Common myeloid progenitor, CD34-positive (primary cell): ENCODE measurements at regions not wholly inside any gene's neighbourhood (a gene's known extent, or its start where the extent isn't known, plus 50 kb on each side); places are given as distances from the start of the nearest gene placed in this dataset.

Source experiments
- CTCF ChIA-PET: fragments of 350-600 bp; sonication (Branson Sonifier 250); formaldehyde crosslinking; loops from one replicate; lab custom pipeline; 2021; ENCODE audit warnings: antibody characterized with exemption; lab: Charles Lee
- POLR2A ChIA-PET: fragments of 350-600 bp; sonication (Branson Sonifier 250); formaldehyde crosslinking; loops from one replicate; lab custom pipeline; 2021; ENCODE audit warnings: antibody characterized with exemption; lab: Charles Lee
- DNase-seq, 3 donors: peaks; one replicate each; pipeline versions ENCODE4 v3.0.0 to v3.0.0-alpha.2; 2013
- H3K27ac ChIP-seq, 2 experiments: 1 replicate in 1 of 2; 2 replicates in 1 of 2; pipeline ENCODE4 v1.7.0; 2013; ENCODE audit warnings: inconsistent platforms in 2 of 2, low read length in 2 of 2, mild to moderate bottlenecking in 2 of 2, low read depth in 1 of 2, moderate library complexity in 1 of 2; ENCODE audit not compliant: severe bottlenecking in 2 of 2, insufficient read depth in 1 of 2, poor library complexity in 1 of 2
- H3K27me3 ChIP-seq, 5 experiments: replicated peaks in 2 of 5; 1 replicate in 3 of 5; 2 replicates in 2 of 5; pipeline versions ENCODE4 v1.6.1 to v1.7.0; 2013; ENCODE audit warnings: low read length in 4 of 5, mild to moderate bottlenecking in 2 of 5, moderate library complexity in 2 of 5, inconsistent platforms in 1 of 5; ENCODE audit not compliant: insufficient read depth in 5 of 5, control insufficient read depth in 4 of 5
- H3K36me3 ChIP-seq, 4 experiments: 1 replicate in 2 of 4; 2 replicates in 2 of 4; pipeline versions ENCODE4 v1.6.1 to v1.7.0; 2013; ENCODE audit warnings: low read length in 3 of 4, control low read depth in 1 of 4, mild to moderate bottlenecking in 1 of 4; ENCODE audit not compliant: control insufficient read depth in 4 of 4, insufficient read depth in 4 of 4
- H3K4me1 ChIP-seq, 4 experiments: 1 replicate in 3 of 4; 2 replicates in 1 of 4; pipeline versions ENCODE4 v1.6.1 to v1.7.1; 2013; ENCODE audit warnings: low read length in 3 of 4, mild to moderate bottlenecking in 3 of 4, control low read depth in 1 of 4, inconsistent platforms in 1 of 4, moderate library complexity in 1 of 4; ENCODE audit not compliant: control insufficient read depth in 4 of 4, insufficient read depth in 4 of 4; ENCODE audit errors: control extremely low read depth in 1 of 4
- H3K4me3 ChIP-seq, 7 experiments: 1 replicate in 4 of 7; 2 replicates in 3 of 7; pipeline versions ENCODE4 v1.5.1 to v1.7.0; 2013; ENCODE audit warnings: mild to moderate bottlenecking in 7 of 7, low read length in 6 of 7, moderate library complexity in 6 of 7, inconsistent platforms in 2 of 7, low read depth in 2 of 7, control low read depth in 1 of 7; ENCODE audit not compliant: insufficient read depth in 4 of 7, control insufficient read depth in 1 of 7; ENCODE audit errors: extremely low read depth in 1 of 7
- H3K9me3 ChIP-seq, 5 experiments: 1 replicate in 4 of 5; 2 replicates in 1 of 5; pipeline versions ENCODE4 v1.6.1 to v1.7.1; 2013; ENCODE audit warnings: low read length in 4 of 5, mild to moderate bottlenecking in 2 of 5, inconsistent platforms in 1 of 5, low read depth in 1 of 5, moderate library complexity in 1 of 5; ENCODE audit not compliant: control insufficient read depth in 4 of 5, insufficient read depth in 2 of 5; ENCODE audit errors: control extremely low read depth in 1 of 5
- WGBS: methylation state at CpG from one replicate; pipeline ENCODE4 v1.1.5; 2013; ENCODE audit not compliant: insufficient coverage; 5-methylcytosine and 5-hydroxymethylcytosine counted together

DNA sequence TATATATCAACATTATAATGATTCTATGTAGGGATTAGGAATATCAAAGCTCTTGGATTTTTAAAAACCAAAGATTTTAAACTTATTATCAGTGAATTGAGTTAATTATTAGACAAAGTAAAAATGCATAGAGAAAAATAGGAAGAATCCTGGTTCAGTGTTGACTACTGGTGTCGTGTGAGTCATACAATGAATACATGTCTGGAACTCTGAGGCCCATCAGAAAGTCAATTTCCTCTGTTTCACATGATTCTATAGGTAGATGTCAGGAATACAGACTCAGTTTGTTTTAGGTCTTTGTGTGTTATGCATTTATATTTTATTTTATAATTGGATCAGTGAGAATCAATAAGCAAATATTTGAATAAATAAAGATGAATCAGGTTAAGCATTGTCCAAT is 84.5 kb upstream of the RTL1 start:
- Histone ChIP-seq H3K36me3 (no peaks in the 10 kb centered on the region), H3K27me3 (no peaks in the 10 kb centered on the region), H3K4me1 (no peaks in the 10 kb centered on the region), H3K9me3 (no peaks in the 10 kb centered on the region), H3K27ac (no peak overlapping the region), H3K4me3 (no peak overlapping the region)
- DNase-seq: no peak
- 100% methylated on average over 1 of the region's 1 CpG for WGBS
- POLR2A ChIA-PET: no interaction called here
- CTCF ChIA-PET: no interaction called here

DNA sequence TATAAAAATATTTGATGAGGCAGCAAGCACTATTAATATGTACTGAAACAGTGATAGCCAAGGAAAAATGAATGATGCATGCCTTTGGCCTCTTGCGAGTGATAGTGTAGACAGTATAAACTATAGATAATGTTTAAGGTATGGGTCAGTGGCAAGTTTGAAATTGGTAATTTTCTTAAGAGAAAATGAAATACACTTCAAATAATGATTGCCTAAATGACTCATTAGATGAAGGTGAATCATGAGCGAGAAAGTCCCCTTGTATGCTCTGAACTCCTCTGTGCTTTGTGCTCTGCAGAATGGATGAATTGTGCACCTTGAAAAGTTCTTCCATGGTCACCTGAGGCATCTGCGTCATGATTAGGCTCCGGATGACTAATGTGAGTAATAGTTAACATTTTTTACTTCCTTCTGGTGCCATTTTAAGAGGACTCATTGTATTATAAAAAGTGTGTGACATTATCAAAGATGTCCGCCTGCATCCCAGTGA is 84.9 kb upstream of the RTL1 start:
- CTCF ChIA-PET: no interaction called here
- H3K36me3 ChIP-seq: no peaks in the 10 kb centered on the region
- H3K27ac ChIP-seq: no peak overlapping the region
- POLR2A ChIA-PET: no interaction called here
- H3K27me3 ChIP-seq: no peaks in the 10 kb centered on the region
- H3K9me3 ChIP-seq: no peaks in the 10 kb centered on the region
- DNase-seq: no peak
- no peaks in the 10 kb centered on the region for H3K4me1 ChIP-seq
- 97% methylated on average over 3 of the region's 5 CpGs for WGBS
- no peak overlapping the region for H3K4me3 ChIP-seq

DNA sequence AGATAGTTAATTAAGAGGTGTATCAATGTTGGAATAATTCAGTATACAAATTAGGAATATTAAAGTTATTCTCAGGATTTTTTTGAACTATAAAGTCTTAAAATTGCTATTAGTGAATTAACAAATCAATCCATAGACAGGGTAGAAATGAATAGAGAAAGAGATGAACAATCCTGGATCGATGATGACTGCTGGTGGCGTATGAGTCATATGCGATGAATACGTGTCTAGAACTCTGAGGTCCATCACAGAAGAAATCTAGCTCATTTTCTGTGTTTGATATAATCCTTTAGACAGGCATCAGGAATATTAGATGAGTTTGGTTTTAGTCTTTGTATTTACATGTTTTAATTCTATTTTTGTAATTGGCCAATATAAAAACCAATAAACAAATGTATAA is 85.4 kb upstream of the RTL1 start:
- no peak overlapping the region for H3K4me3 ChIP-seq
- POLR2A ChIA-PET: no interaction called here
- H3K36me3 ChIP-seq: no peaks in the 10 kb centered on the region
- no peaks in the 10 kb centered on the region for H3K4me1 ChIP-seq
- CTCF ChIA-PET: no interaction called here
- no peak overlapping the region for H3K27ac ChIP-seq
- 100% methylated on average over 1 of the region's 4 CpGs for WGBS
- no peaks in the 10 kb centered on the region for H3K27me3 ChIP-seq
- DNase-seq: no peak
- H3K9me3 ChIP-seq: no peaks in the 10 kb centered on the region

DNA sequence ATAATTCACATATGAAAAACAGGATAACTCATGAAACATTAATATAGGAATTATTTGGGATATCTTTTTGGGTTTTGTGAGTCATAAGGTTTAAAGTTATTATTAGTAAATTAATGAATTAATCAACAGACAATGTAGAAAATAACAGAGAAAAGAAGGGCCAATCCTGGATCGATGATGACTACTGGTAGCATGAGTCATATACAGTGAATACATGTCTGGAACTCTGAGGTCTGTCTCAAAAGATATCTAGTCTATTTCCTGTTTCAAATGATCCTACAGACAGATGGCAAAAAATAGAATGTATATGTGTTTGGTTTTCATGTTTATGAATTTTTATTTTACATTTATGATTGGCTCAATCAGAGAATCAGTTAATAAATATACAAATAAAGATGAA is 86.4 kb upstream of the RTL1 start:
- Histone ChIP-seq H3K36me3 (no peaks in the 10 kb centered on the region), H3K9me3 (no peaks in the 10 kb centered on the region), H3K27me3 (no peaks in the 10 kb centered on the region), H3K4me1 (no peaks in the 10 kb centered on the region), H3K4me3 (no peak overlapping the region), H3K27ac (no peak overlapping the region)
- 100% methylated on average over 1 of the region's 1 CpG for WGBS
- ChIA-PET POLR2A (no interaction called here), CTCF (no interaction called here)
- peak in 1 of 3 donors; percentile 7 for DNase-seq

DNA sequence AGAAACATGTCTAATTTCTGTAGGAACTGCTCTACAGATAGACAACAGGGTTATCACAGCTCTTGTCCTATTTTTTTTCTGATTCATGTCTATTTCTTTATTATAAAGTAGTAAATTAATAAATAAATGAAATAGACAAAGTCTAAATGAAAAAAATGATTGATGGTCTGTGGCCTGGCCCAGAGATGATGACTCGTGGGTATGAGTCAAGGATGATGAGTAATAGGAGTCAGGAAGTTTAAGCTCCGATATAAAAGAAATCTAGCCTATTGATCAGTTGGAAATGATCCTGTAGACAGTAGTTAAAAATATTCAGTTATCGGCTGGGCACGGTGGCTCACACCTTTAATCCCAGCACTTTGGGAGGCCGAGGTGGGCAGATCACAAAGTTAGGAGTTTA is 90.6 kb upstream of the RTL1 start:
- Histone ChIP-seq H3K4me3 (no peak overlapping the region), H3K9me3 (no peaks in the 10 kb centered on the region), H3K4me1 (no peaks in the 10 kb centered on the region), H3K27me3 (no peaks in the 10 kb centered on the region), H3K27ac (no peak overlapping the region), H3K36me3 (no peaks in the 10 kb centered on the region)
- peak in 1 of 3 donors; percentile 10 for DNase-seq
- POLR2A ChIA-PET: interaction anchor here (0.6 kb wide), 1 partner anchor 25 kb away, joined by 3 read pairs; no protein-coding TSS in a partner anchor
- WGBS: 97% methylated on average over 5 of the region's 5 CpGs
- CTCF ChIA-PET: no interaction called here

DNA sequence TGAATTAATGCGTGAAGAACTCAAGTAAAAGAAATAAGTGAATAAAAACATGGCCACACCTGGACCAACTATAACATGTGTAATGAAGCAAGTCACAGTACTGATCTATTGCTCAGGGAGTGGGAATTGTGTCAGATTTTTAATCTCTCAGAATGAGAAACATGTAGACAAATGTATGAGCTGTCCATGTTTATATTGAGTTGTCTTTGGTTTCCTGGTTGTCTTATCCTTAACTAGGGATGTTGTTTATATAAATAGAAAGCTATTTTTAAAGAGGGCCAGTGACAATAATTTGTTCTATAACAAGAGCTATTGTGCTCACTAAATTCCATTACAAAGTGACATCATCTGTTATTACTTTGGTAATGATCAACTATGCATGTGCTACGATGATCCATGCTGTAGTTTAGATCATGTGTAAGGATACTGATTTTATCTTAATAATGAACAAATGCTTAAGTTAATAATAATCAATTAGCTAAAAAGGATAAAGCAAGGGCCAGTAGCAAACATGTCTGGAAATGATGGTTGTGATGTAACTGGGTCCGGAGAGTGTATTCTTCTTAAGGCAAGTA is 91.3 kb upstream of the RTL1 start:
- no peak for DNase-seq
- H3K36me3 ChIP-seq: no peaks in the 10 kb centered on the region
- WGBS: 100% methylated on average over 1 of the region's 3 CpGs
- no peaks in the 10 kb centered on the region for H3K4me1 ChIP-seq
- no peak overlapping the region for H3K27ac ChIP-seq
- no peaks in the 10 kb centered on the region for H3K27me3 ChIP-seq
- H3K9me3 ChIP-seq: no peaks in the 10 kb centered on the region
- no peak overlapping the region for H3K4me3 ChIP-seq
- ChIA-PET POLR2A (interaction anchor here (0.6 kb wide), 1 partner anchor 24 kb away, joined by 3 read pairs; no protein-coding TSS in a partner anchor), CTCF (no interaction called here)

DNA sequence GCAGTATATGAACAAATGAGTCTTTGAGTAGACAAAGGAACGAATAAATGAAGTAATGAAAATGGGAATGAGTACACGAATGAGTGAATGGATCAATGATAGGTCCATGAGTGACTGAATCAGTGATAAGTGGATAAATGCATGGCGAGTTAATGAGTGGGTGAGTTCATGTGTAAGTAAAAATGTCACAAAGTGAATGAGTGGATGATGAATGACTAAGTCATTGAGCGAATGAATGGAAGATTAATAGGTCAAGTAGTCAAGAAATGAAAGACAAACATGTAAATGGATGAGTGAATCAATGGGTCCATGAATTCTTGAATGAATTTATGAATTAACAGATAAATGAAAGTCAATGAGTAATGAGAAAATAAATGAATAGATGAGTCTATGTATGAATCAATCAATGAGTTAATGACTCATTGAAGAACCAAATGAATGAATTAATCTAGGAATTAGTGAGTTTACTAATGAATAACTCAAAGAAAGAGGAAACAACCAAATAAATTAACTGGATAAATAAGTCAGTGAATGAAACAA is 97.3 kb upstream of the RTL1 start:
- H3K4me3 ChIP-seq: no peak overlapping the region
- H3K27ac ChIP-seq: no peak overlapping the region
- H3K4me1 ChIP-seq: peaks cover 1 to 14% (median 12%) of the 10 kb centered on the region in 4 experiments
- H3K27me3 ChIP-seq: no peaks in the 10 kb centered on the region
- no peak for DNase-seq
- WGBS: 95% methylated on average over 4 of the region's 4 CpGs
- H3K9me3 ChIP-seq: peaks cover 0 to 3% (median 0%) of the 10 kb centered on the region in 5 experiments
- ChIA-PET POLR2A (no interaction called here), CTCF (no interaction called here)
- H3K36me3 ChIP-seq: no peaks in the 10 kb centered on the region
